Ecto neural progenitor cell (in vitro differentiated cells): ENCODE measurements at regions not wholly inside any gene's neighbourhood (a gene's known extent, or its start where the extent isn't known, plus 50 kb on each side); places are given as distances from the start of the nearest gene placed in this dataset.

Experiments
- DNase-seq: peaks from one replicate; pipeline ENCODE4 v3.0.0-alpha.2; 2018; ENCODE audit warnings: low spot score

- DNase-seq, result no peak
These were observed 650.8 kb upstream of the FAM241A start for GRCh38 chr4:111494471-111494870.

- no peak for DNase-seq
These were observed 650.3 kb upstream of the FAM241A start for GRCh38 chr4:111494971-111495370.

- DNase-seq, result no peak
These were observed 646.0 kb upstream of the FAM241A start for GRCh38 chr4:111499291-111499690.

GRCh38 chr4:111499706-111500105 lies 645.5 kb upstream of the FAM241A start:
- DNase-seq, result no peak

GRCh38 chr4:111500858-111501257 lies 644.4 kb upstream of the FAM241A start:
- no peak for DNase-seq

- DNase-seq, result no peak
These were observed 643.3 kb upstream of the FAM241A start for GRCh38 chr4:111501946-111502345.

GRCh38 chr4:111502626-111503025 lies 642.6 kb upstream of the FAM241A start:
- DNase-seq, result no peak

GRCh38 chr4:111506706-111507105 lies 638.5 kb upstream of the FAM241A start:
- DNase-seq, result no peak

- no peak for DNase-seq
These were observed 634.7 kb upstream of the FAM241A start for GRCh38 chr4:111510535-111510934.

- DNase-seq, result no peak
These were observed 633.0 kb upstream of the FAM241A start for GRCh38 chr4:111512081-111512783.

- DNase-seq, result no peak
These were observed 625.6 kb upstream of the FAM241A start for GRCh38 chr4:111519683-111520082.

- DNase-seq, result no peak
These were observed 614.8 kb upstream of the FAM241A start for GRCh38 chr4:111530446-111530845.

GRCh38 chr4:111535792-111536191 lies 609.5 kb upstream of the FAM241A start:
- DNase-seq, result no peak

GRCh38 chr4:111537165-111537564 lies 608.1 kb upstream of the FAM241A start:
- no peak for DNase-seq

GRCh38 chr4:111537871-111538270 lies 607.4 kb upstream of the FAM241A start:
- no peak for DNase-seq

GRCh38 chr4:111540671-111541070 lies 604.6 kb upstream of the FAM241A start:
- DNase-seq, result no peak

GRCh38 chr4:111542056-111542455 lies 603.2 kb upstream of the FAM241A start:
- no peak for DNase-seq

GRCh38 chr4:111546881-111547280 lies 598.4 kb upstream of the FAM241A start:
- no peak for DNase-seq

GRCh38 chr4:111556141-111556781 lies 589.0 kb upstream of the FAM241A start:
- no peak for DNase-seq

GRCh38 chr4:111556851-111557250 lies 588.4 kb upstream of the FAM241A start:
- DNase-seq, result no peak

- no peak for DNase-seq
These were observed 582.4 kb upstream of the FAM241A start for GRCh38 chr4:111562826-111563225.

- DNase-seq, result no peak
These were observed 572.8 kb upstream of the FAM241A start for GRCh38 chr4:111572470-111572869.

- no peak for DNase-seq
These were observed 571.9 kb upstream of the FAM241A start for GRCh38 chr4:111573386-111573785.

- DNase-seq, result no peak
These were observed 565.5 kb upstream of the FAM241A start for GRCh38 chr4:111579767-111580166.
